AG09319 (cell line): ENCODE measurements at regions not wholly inside any gene's neighbourhood (a gene's known extent, or its start where the extent isn't known, plus 50 kb on each side); places are given as distances from the start of the nearest gene placed in this dataset.

ENCODE experiments used
- DNase-seq: peaks from one replicate; pipeline ENCODE4 v3.0.0-alpha.2; 2010; ENCODE audit warnings: low read depth; ENCODE audit errors: extremely low read depth
- CTCF ChIP-seq: IDR thresholded peaks from 2 replicates; pipeline ENCODE4 v1.5.1; 2011; ENCODE audit warnings: low read depth, mild to moderate bottlenecking, inconsistent platforms, low read length, moderate library complexity

GRCh38 chr5:123746683-123747360 lies 234.8 kb downstream of the CSNK1G3 start:
- no peak for TF ChIP-seq CTCF
- DNase-seq = no peak

DNA sequence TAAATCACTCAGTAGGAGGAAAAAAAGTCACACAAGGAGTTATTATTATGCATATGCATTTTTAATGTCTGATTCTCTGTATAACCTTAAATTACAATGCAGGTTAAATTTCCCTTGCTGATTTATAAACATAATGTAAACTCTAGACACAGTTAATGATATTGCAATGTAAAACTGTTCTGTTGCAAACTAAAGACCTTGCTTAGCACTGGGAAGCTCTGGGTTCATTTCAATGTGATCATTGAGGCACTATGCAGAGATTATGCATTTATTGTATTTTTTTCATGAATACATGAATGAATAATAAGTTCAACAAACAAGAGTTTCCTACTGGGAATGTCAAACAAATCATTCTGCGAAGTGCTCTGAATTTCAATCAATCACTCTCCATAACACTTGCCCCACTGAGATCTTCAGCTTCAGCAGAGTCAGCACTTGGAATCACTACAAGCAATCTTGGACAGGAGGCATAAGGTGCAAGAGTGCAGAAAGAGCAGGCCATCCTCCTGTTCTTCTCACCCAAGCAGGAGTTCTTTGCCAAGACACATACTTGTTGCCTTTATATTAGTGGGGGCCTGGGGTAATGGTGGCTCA lies 232.1 kb downstream of the CSNK1G3 start:
- no peak for TF ChIP-seq CTCF

DNA sequence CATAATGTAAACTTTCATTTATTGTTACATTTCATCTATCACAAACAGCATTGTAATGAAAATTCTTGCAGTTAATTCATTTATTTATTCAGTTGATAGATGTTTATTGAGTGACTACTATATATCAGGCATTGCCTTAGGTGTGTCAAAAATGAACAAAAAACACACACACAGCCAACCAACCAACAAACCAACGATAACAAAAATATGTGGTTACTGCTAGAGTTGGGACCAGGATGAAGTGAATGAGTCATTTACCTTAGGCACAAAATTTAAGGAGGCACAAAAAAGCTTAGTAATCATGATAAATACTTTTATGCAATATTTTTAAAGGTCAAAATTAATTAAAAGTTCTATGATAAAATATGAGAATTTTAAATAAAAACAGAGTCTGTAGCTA lies 223.4 kb downstream of the CSNK1G3 start:
- TF ChIP-seq CTCF = no peak
- no peak for DNase-seq

More for the DNA sequence above, 232.1 kb downstream of the CSNK1G3 start:
- no peak for DNase-seq

DNA sequence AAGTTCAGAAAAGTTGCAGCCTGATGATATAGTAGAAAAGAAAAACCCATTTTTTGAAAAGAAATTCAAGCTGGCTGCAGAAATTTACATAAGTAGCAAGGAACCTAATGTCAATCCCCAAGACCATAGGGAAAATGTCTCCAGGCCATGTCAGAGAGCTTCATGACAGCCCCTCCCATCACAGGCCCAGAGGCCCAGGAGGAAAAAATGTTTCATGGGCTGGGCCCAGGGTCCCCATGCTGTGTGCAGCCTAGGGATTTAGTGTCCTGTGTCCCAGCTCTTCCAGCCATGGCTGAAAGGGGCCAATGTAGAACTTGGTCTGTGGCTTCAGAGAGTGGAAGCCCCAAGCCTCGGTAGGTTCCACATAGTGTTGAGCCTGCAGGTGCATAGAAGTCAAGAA lies 220.3 kb downstream of the CSNK1G3 start:
- DNase-seq = no peak
- TF ChIP-seq CTCF = no peak

DNA sequence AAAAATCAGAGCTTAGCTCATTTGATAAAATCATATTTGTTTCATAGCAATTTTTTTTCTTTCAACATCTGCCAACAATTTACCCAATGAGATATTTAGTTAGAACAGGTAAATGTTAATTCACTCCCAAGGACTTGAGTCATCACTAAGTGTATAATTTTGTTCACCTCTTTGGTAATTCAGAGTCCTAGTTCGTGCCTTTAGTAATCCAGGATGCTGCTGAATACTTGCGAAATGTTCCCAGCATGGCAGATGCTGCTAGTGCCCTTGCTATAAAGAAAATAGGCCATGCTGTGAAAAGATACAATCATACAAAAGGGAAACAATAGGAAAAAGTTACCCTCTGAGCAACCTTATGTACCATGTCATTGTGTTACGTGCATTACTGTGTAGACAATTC lies 210.5 kb downstream of the CSNK1G3 start:
- DNase-seq = no peak
- TF ChIP-seq CTCF = no peak

- TF ChIP-seq CTCF = no peak
- DNase-seq = no peak
These were observed 209.8 kb downstream of the CSNK1G3 start for GRCh38 chr5:123721675-123722276.

GRCh38 chr5:123720955-123721354 lies 209.0 kb downstream of the CSNK1G3 start:
- no peak for TF ChIP-seq CTCF
- DNase-seq = no peak
